GM18909 (cell line): ENCODE measurements at regions not wholly inside any gene's neighbourhood (a gene's known extent, or its start where the extent isn't known, plus 50 kb on each side); places are given as distances from the start of the nearest gene placed in this dataset.

ENCODE experiments used
- ATAC-seq: cut with Tn5 transposase; IDR thresholded peaks from one replicate; pipeline ENCODE4 v1.9.1; 2021; ENCODE audit warnings: mild to moderate bottlenecking; ENCODE audit not compliant: unreplicated experiment, poor library complexity

DNA sequence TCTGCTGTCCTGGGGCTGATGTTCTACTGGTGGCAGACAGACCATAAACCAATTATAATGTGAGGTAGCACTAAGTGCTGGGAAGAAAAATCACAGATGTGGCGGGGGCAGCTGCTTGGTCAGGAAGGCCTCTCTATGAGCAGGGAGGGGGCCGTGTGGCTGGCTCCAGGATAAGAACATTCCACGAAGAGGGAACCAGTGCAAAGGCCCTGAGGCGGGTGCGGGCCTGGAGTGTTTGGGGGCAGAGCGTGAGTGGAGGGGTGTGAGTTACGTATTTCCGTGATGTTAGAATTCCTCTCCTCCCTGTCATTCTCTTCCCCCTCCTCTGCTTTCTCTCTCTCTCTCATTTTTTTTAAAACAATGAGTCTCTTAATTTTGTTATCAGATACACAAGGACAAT, 67.2 kb downstream of the CEBPB start:
- ATAC-seq, result no peak

DNA sequence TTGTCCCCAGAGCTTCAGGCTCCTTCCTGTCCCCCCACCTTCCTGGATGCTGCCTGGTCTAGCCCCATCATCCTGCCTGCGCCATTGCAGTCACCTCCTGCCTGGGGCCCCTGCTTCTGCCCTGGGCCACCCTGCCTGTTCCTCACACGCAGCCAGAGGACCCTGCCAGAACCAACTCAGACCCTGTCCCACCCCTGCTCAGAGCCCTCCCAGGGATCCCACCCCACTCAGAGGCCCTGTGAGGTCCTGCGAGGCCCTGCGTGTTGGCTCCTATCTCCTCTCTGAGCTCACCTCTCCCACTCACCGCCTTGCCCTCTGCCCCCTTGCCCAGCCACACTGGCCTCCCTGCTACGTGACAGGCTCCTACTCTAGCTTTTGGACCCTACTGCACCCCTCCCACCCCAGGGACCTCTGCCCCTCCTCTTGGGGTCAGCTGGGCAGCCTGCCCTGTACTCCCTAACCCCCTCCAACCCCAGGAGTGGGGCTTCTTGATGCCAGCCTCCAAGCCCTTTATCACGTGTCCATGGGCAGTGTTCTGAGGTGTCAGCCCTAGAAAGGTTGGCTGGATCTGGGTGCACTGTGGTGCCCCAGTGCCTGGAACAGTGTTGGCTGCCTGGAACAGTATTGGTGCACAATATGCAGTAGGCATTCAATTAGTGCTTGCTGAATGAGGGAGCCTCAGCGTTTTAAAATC, 68.3 kb downstream of the CEBPB start:
- ATAC-seq, result no peak

DNA sequence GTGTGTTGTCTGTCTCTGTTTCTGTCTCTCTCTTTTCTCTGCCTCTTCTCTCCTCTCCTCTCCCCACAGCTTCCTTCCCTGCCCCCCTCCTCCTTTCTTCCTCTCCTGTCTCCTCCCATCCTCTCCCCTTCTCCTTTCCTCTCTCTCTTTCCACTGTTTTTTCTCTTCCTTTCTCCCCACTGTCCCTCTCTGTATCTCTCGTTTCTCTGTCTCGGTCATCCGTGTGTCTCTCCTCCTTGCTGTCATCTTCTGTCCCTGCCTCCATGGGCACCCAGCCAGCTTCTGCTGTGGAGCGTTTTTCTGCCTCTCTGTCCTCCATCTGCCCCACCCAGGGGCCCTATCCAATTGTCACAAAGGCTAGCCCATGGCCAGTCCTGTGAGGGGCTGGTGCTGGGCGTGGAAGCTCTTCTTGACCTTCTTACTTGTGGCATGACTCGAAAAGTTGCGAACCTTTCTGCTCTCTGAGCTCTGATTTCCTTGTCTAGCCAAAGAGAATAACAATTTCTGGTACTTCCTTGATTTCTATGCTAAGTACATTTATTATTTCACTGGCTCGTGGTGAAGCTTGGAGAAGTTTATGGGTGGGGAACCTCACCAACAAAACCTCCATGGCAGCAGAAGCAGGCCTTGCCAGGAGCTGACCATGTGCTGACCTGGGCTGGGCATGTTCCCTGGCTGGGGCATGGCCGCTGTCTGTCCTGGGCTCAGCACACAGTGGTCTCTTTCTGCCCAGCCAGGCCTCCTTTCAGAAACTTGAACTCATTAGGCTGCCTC, 69.3 kb downstream of the CEBPB start:
- ATAC-seq, result no peak

DNA sequence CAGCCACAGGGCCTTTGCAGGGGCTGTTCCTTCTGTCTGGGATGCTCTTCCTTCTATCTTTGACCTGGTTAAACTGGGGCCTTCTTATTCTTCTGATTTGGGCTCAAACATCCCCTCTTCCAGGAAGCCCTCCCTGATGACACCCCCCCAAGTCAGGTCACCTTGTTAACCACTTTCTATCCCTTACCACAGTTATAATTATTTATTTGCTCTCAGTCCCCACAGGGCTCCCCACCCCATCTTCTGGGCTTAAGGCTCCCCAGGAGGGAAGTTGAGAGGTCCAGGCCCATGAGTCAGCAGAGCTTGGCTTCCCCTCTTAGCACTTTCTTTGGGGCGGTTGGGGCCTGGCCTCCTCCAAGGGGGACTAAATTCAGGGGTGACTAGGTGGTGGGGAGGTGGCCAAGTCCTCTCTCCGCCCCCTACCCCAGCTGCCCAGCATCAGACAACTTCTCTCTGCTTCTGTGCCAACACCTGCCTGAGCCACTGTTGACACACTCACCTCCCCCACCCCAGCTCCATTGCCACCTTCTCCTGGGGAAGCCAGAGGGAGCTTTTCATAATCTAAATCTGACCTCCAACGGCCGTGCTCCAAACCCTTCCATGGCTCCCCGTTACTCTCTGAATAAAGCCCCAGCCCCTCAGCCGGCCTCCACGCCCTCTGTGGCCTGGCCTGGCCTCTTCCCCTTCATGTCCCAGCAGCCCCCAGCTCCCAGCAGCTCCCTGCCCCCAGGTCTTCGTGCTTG, 70.0 kb downstream of the CEBPB start:
- ATAC-seq, result no peak

DNA sequence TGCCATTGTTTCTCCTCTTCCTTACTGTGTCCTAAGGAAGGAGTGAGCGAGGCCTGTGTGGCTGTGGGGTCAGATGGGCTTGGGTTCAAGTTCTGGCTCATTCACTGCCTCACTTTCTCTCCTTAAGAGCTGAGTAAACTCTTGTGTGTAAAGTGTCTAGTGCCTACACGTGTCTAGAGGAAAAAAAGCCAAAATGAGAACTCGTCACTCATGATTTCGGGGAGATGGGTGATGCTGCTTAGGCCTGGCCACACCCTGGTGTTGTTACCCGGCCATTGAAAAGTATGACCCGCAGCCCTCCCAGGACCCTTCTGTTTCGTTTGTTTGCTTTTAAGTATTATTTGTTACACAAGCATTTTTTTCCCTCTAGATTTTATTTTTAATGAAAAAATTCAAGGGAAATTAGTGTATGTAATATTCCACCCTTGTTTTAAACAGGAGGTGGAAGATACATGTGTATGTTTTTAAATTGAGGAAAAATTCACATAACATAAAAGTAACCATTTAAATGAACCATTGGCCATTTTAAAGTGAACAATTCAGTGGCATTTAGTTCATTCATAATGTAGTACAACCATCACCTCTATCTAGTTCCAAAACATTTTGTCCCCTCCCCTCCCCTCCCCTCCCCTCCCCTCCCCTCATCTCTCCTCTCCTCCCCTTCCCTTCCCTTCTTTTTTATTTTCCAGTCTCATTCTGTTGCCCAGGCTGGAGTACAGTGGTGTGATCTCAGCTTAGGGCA, 71.0 kb downstream of the CEBPB start:
- ATAC-seq, result no peak

DNA sequence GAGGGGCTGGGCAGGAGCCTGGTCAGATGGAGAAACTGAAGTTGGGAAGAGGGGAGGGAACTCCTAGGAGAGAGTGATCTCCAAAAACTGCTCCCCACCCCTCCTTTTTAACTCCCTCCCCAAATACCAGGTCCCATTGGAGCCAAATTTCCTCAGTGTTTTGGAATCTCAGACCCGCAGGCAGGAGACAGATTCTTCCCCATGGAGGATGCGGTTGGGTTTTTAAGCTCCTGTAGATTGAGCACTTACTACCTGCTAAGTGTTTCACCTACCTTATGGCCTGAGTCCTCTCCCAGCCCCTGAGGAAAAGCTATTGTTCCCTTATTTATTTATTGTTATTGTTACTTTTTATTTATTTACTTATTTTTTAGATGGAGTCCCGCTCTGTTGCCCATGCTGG, 73.2 kb downstream of the CEBPB start:
- no peak for ATAC-seq

DNA sequence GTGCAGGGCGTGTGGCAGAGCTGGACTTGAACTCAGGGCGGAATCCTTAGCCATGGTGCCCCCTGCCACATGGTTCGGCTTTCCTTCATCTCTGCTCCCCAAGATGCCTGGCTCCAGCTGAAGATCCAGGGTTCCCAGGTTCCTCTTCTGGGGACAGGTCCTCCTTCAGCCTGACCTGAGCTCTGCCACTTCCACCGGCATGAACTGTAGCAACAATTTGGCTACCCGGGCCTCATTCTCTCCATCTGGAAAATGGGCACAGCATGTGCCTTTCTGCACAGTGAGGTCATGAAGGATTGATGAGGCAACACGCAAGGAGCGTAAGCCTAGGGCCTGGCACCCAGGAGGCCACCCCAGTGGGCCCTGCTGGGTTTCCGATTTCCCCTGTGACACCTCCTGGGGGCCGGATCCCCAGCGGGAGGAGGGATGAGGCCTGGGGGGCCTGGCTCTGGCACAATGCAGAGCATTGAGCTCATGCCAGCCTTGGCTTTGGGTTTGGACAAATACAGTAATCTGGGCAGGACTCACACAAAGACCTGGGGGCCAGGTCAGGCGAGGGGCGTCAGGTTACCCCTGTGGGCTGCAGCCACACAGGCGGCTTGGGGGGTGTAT, 74.0 kb downstream of the CEBPB start:
- no peak for ATAC-seq

DNA sequence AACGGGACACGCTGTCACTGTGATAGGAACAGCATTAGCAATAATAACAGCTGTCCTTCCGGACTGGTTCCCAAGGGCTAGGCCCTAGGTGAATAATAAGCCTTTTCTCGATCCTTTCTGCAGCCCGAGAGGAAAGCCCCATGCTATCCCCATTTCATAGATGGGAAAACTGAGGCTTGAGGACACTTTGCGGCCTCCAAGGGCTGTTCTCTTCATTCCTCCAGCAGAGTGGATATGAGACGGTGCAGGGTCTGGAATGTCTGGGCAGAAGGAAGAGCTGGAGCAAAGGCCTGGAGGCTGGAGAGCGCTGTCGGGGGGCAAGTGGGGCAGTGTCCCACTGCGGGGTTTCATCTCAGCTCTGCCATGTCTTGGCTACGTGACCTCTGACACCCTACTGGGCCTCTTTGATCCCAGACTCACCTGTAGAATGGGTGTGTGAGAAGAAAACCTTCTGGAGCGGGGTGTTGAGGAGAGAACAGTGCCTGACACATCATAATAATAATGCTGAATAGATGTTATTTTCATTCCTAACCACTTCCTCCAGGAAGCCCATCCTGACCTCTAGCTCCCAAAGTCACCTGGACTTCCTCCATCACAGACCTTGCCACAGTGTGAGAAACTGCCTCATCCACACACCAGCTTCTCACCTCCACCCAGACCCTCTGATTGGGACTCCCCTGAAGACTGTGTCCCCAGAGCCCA, 74.8 kb downstream of the CEBPB start:
- ATAC-seq, result no peak

DNA sequence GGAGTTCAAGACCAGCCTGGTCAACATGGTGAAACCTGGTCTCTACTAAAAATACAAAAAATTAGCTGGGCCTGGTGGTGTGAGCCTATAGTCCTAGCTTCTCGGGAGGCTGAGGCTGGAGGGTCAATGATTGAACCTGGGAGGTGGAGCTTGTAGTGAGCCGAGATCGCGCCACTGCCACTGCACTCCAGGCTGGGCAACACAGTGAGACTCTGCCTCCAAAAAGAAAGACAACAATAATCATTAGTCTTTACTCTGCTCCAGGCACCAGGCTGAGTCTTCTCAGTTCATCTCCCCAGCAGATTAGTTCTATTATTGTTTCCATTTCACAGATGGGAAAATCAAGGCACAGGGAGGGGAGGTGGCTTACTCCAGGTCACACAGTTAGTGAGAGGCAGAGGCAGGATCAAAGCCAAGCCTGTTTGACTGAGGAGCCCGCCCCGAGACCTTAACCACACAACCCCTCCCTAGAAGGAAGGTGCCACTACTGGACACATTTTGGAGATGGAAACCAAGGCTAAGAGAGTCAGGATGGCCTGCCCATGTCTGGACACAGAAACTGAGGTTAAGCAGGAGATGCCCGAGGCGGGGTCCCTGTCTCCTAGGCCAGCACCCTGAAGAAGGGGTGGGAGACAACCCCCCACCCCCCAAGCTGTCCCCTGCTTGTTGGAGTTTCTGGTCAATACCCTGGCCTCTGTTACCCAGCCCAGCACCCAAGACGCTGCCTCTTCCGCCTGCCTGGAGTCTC, 75.8 kb downstream of the CEBPB start:
- no peak for ATAC-seq

DNA sequence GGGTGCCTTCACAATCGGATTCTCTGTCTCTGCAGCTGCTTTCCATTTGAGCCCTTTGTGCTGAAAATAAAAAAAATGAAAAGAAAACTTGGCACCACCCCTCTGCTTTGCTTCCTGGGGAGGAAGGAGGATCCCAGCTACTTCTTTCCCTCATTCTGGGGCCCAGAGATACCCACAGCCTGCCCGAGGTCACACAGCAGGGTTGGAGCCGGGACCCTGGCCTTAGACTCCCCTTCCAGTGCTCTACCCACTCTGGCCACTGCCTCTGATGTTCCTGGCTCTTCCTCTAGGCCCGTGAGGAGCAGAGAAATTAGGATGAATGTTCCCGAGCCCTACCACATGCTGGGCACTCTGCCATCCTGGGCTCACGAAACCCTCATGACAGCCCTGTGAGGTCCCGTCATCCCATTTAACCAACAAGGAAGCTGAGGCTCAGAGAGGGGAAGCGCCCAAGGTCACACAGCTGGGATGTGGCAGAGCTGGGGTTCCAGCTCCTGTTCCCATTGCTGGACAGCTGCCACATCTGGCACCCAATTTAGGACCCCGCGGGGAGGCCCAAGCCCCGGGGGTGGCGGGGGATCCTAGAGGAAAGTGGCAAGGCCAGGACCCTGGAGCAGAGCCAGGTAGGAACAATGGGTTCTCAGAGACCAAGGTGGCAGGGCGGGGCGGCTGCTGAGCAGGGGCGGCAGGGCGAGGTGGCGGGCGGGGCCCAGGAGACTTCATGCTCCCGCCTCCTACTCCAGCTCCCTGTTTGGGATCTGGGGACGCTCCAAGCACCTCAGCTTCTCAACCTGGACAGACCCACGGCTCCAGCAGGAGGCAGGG, 76.6 kb downstream of the CEBPB start:
- ATAC-seq, result no peak

DNA sequence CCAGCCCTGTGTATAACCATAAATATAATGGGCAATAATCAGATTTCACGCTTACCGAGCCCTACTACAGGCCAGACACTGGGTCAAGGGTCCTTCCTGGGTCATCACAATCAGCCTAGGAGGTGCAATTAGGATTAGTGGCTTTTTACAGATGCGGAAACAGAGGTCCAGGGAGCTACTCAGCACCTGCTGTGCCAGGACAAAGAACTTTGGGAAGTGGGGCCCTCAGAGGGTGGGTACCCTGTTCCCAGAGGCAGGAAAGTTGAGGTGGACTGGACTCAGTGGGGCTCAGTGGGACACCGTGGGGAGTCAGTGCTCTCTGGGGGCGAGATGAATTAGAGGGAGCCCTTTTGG, 77.2 kb downstream of the CEBPB start:
- no peak for ATAC-seq

DNA sequence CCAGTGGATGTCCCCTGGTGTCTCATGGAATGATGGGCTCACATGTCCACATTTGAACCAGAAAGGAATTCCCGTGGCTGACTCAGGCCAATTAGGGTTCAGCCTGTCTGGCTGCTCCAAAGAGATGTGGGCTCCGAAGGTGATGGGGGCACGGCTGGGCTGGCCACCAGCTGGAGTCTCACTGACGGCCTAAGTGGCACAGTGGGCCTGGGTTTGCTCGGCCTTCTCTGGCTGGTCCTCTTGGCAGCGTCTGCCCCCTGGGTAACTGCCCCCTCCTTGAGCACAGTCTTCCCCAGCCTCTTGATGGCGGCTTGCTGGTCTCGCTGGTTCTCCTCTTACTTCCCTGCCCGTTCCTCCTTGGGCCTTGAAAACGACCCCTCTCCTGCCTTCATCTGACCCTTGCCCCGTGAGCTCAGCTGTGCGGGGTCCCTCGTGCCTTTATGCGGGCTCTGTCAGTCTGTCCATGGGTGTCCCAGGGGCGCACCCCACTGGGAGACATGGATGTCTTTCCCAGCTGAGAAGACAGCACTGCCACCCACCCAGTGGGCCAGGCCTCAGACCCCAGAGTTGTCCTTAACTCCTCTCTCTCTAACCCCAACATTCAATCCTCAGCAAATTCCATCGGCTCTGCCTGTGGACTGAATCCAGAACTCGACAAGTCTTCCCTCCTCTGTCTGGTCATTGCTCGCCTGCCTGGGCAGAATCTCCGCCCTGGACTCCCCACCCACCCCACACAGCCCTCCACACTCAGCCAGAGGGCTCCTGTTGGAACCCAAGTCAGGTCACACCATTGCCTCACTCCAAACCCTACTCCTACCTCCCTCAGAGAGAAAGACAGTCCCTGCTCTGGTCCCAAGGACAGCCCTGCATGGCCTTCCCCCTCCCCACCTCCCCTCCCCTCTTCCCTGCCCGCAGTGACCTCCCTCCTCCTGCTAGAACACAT, 78.7 kb downstream of the CEBPB start:
- ATAC-seq, result no peak

DNA sequence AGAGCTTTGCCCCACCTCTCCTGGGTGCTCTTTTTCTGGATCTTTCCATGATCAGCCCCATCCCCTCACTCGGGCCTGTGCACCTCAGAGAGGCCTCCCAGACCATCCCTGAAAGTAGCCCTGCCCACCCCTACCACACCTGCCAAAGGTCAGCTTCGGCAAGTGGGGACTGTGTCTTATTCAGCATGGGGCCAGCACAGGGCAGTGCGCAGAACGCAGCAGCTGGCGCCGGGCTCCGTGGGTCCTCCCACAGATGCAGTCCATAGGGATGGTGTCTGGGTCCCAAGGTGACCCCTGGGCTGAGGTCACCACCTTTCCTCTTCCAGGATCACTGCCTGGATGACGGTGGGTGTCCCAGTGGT, 79.4 kb downstream of the CEBPB start:
- no peak for ATAC-seq

DNA sequence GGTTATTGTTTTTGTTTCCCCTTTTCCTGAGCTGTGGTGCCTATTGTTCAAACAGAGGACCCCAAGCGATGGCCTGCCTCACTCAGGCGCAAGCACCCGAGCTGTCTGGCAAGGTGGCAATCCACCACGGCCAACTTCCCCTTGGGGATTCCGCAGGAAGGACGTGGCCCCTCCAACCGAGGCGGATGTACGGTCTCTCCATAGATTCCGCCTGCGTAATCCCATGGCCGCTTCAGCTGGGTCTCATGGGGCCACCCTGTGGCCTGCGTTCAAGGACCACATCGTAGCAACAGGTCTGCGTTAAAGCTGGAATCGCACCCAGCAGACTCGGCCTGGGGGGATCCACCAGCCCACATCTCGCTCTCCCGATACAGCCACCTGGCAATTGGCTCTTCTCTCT, 79.9 kb downstream of the CEBPB start:
- no peak for ATAC-seq

DNA sequence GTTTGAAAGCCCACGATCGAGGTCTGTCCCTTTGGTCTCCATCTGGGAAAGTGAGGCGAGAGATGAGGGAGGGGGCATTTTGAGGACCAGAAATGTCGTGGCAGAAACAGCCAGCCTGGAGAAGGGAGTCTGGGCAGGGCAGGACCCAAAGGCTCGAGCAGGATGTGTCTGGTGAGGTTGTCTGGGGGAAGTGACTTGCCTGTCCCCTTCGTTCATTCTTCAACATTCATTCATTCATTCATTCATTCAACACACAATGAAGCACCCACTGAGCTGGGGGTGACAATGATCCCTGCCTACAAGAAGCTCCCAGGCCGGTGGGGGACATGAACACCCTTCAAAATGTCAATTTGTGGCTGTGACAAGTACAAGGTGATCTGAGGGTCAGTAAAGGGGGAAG, 80.5 kb downstream of the CEBPB start:
- no peak for ATAC-seq

DNA sequence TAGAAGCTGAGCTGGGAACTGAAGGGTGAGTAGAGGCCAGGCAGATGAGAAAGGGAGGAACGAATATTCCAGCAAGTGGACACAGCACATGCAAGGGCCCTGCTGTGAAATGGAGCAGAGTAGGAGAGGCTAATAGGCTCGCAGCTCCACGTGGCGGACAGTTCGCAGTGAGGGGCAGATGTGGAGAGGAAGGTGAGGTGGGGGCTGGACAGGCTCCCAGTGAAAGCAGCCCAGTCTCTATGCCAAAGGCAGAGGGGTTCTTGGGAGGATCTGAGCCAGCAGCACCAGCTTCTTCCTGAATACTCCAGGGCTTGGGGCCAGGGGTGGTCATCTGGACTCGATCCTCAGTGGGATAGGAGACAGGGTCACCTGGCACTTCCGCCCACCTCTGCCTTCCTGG, 81.0 kb downstream of the CEBPB start:
- ATAC-seq, result no peak

DNA sequence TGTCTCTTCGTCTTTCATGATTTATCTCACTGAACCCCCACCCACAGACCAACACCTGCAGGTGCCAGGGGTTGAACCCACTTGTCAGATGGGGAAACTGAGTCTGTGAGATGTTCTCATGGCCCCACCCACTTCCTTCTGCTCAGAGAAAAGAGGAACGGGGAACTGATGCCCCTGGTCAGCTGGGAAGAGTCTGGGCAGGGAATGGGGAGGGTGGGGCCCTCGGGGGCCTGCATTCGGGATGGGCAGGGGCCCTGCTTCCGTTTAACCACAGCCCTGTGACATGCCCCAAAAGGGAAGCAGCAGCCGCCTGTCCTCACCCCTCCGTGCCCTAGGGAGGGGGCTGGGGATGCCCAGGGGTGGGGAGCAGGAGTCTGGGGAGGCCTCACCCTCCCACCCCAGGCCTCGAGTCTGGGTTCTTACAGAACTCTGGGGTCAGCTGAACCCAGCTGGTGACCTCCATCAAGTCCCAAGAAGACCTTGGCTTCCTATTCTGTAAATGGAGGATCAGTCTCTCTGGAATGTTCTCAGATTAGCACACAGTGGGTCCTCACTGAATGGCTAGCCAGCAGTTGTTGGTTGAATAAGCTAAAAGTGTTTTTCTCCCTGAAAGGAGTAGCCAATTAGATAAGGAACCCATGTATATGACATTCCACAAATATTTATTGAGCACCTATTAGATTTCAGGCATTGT, 81.5 kb downstream of the CEBPB start:
- no peak for ATAC-seq
